ENCODE measurements at regions not wholly inside any gene's neighbourhood (a gene's known extent, or its start where the extent isn't known, plus 50 kb on each side); places are given as distances from the start of the nearest gene placed in this dataset.

- H3K4me1 Mint-ChIP-seq (ENCODE audit: low read depth) = no peaks in the 10 kb centered on the region
- no peak for DNase-seq
These were observed 122.2 kb upstream of the ZNF608 start for GRCh38 chr5:124868676-124869075.

GRCh38 chr5:124869426-124870033 lies 123.1 kb upstream of the ZNF608 start:
- DNase-seq = no peak
- H3K4me3 Mint-ChIP-seq = no peak overlapping the region

More at GRCh38 chr5:124868676-124869075, 122.2 kb upstream of the ZNF608 start:
- H3K9me3 Mint-ChIP-seq = peaks cover 2% of the 10 kb centered on the region
- no peak for ATAC-seq (ENCODE audit: poor library complexity)
- Histone ChIP-seq H3K9me3 (ENCODE audit: control insufficient read depth in 1 of 2, insufficient read depth in 1 of 2, low read length in 2 of 2) (peaks cover 0 to 5% of the 10 kb centered on the region in 2 experiments), H3K36me3 (ENCODE audit: insufficient read depth, low read length) (no peaks in the 10 kb centered on the region), H3K27me3 (ENCODE audit: control insufficient read depth in 1 of 2, insufficient read depth in 2 of 2, low read length in 2 of 2) (no peaks in the 10 kb centered on the region), H3K4me1 (ENCODE audit: insufficient read depth, low read length) (no peaks in the 10 kb centered on the region), H3K27ac (ENCODE audit: low read depth in 1 of 2, low read length in 2 of 2) (no peak overlapping the region), H3K4me3 (ENCODE audit: low read length) (no peak overlapping the region)
- no peaks in the 10 kb centered on the region for H3K27me3 Mint-ChIP-seq
- no peaks in the 10 kb centered on the region for H3K36me3 Mint-ChIP-seq (ENCODE audit: low read depth)
- ChIA-PET POLR2A (no interaction called here), CTCF (no interaction called here)
- intact Hi-C loops (cut with DNase I, micrococcal nuclease) = no loop called here
- no peak overlapping the region for H3K27ac Mint-ChIP-seq
- no peak for TF ChIP-seq CTCF (IDR thresholded peaks at IDR 0.05)
- H3K4me3 Mint-ChIP-seq = no peak overlapping the region

GRCh38 chr5:124870070-124870469 lies 123.6 kb upstream of the ZNF608 start:
- H3K27me3 ChIP-seq (ENCODE audit: control insufficient read depth in 1 of 2, insufficient read depth in 2 of 2, low read length in 2 of 2) = no peaks in the 10 kb centered on the region
- H3K4me1 ChIP-seq (ENCODE audit: insufficient read depth, low read length) = no peaks in the 10 kb centered on the region
- H3K36me3 Mint-ChIP-seq (ENCODE audit: low read depth) = no peaks in the 10 kb centered on the region
- H3K4me3 Mint-ChIP-seq = no peak overlapping the region
- no peaks in the 10 kb centered on the region for H3K36me3 ChIP-seq (ENCODE audit: insufficient read depth, low read length)
- DNase-seq (no peak), ATAC-seq (ENCODE audit: poor library complexity) (no peak)
- intact Hi-C loops (cut with DNase I, micrococcal nuclease) = no loop called here
- H3K9me3 ChIP-seq (ENCODE audit: control insufficient read depth in 1 of 2, insufficient read depth in 1 of 2, low read length in 2 of 2) = no peaks in the 10 kb centered on the region
- CTCF ChIA-PET = no interaction called here
- H3K4me3 ChIP-seq (ENCODE audit: low read length) = no peak overlapping the region
- H3K27ac ChIP-seq (ENCODE audit: low read depth in 1 of 2, low read length in 2 of 2) = no peak overlapping the region
- H3K9me3 Mint-ChIP-seq = peaks cover 2% of the 10 kb centered on the region
- no peak for TF ChIP-seq CTCF (IDR thresholded peaks at IDR 0.05)
- H3K27me3 Mint-ChIP-seq = no peaks in the 10 kb centered on the region
- no peaks in the 10 kb centered on the region for H3K4me1 Mint-ChIP-seq (ENCODE audit: low read depth)
- no peak overlapping the region for H3K27ac Mint-ChIP-seq
- POLR2A ChIA-PET = no interaction called here

More at GRCh38 chr5:124869426-124870033, 123.1 kb upstream of the ZNF608 start:
- Histone ChIP-seq H3K4me1 (ENCODE audit: insufficient read depth, low read length) (no peaks in the 10 kb centered on the region), H3K36me3 (ENCODE audit: insufficient read depth, low read length) (no peaks in the 10 kb centered on the region), H3K27ac (ENCODE audit: low read depth in 1 of 2, low read length in 2 of 2) (no peak overlapping the region), H3K9me3 (ENCODE audit: control insufficient read depth in 1 of 2, insufficient read depth in 1 of 2, low read length in 2 of 2) (no peaks in the 10 kb centered on the region), H3K27me3 (ENCODE audit: control insufficient read depth in 1 of 2, insufficient read depth in 2 of 2, low read length in 2 of 2) (no peaks in the 10 kb centered on the region), H3K4me3 (ENCODE audit: low read length) (no peak overlapping the region)
- no peaks in the 10 kb centered on the region for H3K27me3 Mint-ChIP-seq
- no peaks in the 10 kb centered on the region for H3K4me1 Mint-ChIP-seq (ENCODE audit: low read depth)
- H3K9me3 Mint-ChIP-seq = peaks cover 2% of the 10 kb centered on the region
- H3K27ac Mint-ChIP-seq = no peak overlapping the region
- CTCF ChIA-PET = no interaction called here
- no peak for ATAC-seq (ENCODE audit: poor library complexity)
- POLR2A ChIA-PET = no interaction called here
- intact Hi-C loops (cut with DNase I, micrococcal nuclease) = no loop called here
- H3K36me3 Mint-ChIP-seq (ENCODE audit: low read depth) = no peaks in the 10 kb centered on the region
- no peak for TF ChIP-seq CTCF (IDR thresholded peaks at IDR 0.05)

Data from CD4-positive, alpha-beta T cell (primary cell).